GM20000 (cell line): ENCODE measurements at regions not wholly inside any gene's neighbourhood (a gene's known extent, or its start where the extent isn't known, plus 50 kb on each side); places are given as distances from the start of the nearest gene placed in this dataset.

Experiments used
- DNase-seq: peaks from one replicate; pipeline ENCODE4 v3.0.0; 2012; ENCODE audit warnings: low spot score
- CTCF ChIP-seq: IDR thresholded peaks from 2 replicates; pipeline ENCODE4 v1.5.1; 2012; ENCODE audit warnings: mild to moderate bottlenecking, control low read depth; ENCODE audit errors: extremely low read depth, missing control alignments

- TF ChIP-seq CTCF, result no peak
- DNase-seq, result no peak
Measured at GRCh38 chr11:109121173-109121932, 300.6 kb upstream of the C11orf87 start.

- no peak for DNase-seq
- no peak for TF ChIP-seq CTCF
Measured at GRCh38 chr11:109123816-109124787, 297.9 kb upstream of the C11orf87 start.

GRCh38 chr11:109130910-109131309 is 291.1 kb upstream of the C11orf87 start:
- TF ChIP-seq CTCF, result no peak
- DNase-seq, result no peak

GRCh38 chr11:109132539-109132938 is 289.5 kb upstream of the C11orf87 start:
- TF ChIP-seq CTCF, result no peak
- no peak for DNase-seq

GRCh38 chr11:109133159-109133558 is 288.8 kb upstream of the C11orf87 start:
- no peak for DNase-seq
- no peak for TF ChIP-seq CTCF

GRCh38 chr11:109135627-109136026 is 286.4 kb upstream of the C11orf87 start:
- no peak for DNase-seq
- TF ChIP-seq CTCF, result no peak

- no peak for TF ChIP-seq CTCF
- DNase-seq, result no peak
Measured at GRCh38 chr11:109138196-109138595, 283.8 kb upstream of the C11orf87 start.
